HepG2 (cell line): ENCODE measurements at regions not wholly inside any gene's neighbourhood (a gene's known extent, or its start where the extent isn't known, plus 50 kb on each side); places are given as distances from the start of the nearest gene placed in this dataset.

Experiments
- ATAC-seq: fragments of 200-7000 bp; cut with Tn5 transposase; 3 replicates; pipeline ENCODE4 v1.9.1; 2020; ENCODE audit warnings: mild to moderate bottlenecking, moderate library complexity
- BruUV-seq: library from RNA; stranded (reverse); fragments of 400-500 nt; replicated peaks from 2 replicates; lab custom pipeline; 2021; lab: Mats Ljungman, UMichigan
- CTCF ChIA-PET: fragments of 300-600 bp; formaldehyde crosslinking; extraction: SDS; loops from one replicate; lab custom pipeline; 2021; ENCODE audit warnings: low total read pairs, inconsistent platforms, low intra/inter-chr PET ratio; lab: Yijun Ruan, JAX
- POLR2A ChIA-PET: fragments of 350-600 bp; sonication (Branson Sonifier 250); formaldehyde crosslinking; loops from one replicate; lab custom pipeline; 2020; ENCODE audit warnings: antibody characterized with exemption, inconsistent platforms; lab: Yijun Ruan, JAX
- DNase-seq: peaks from one replicate; pipeline ENCODE4 v3.0.0-alpha.2; 2015; ENCODE audit warnings: low spot score
- FAIRE-seq: peaks from 3 replicates; lab custom pipeline; 2011; peaks lifted over from hg19 to GRCh38; lab: Jason Lieb, UNC
- H2AFZ ChIP-seq: one replicate; pipeline ENCODE4 v1.6.1; 2011; ENCODE audit warnings: low read length, inconsistent platforms
- H3K27ac ChIP-seq: fragments of 300-600 bp; 3 replicates; pipeline ENCODE4 v1.8.0; 2011; ENCODE audit warnings: mixed run types, mild to moderate bottlenecking, mixed read lengths, low read length, inconsistent platforms; ENCODE audit not compliant: insufficient read depth; ENCODE audit errors: extremely low read length
- H3K27me3 ChIP-seq, 2 experiments: fragments of 200-600 bp in 1 of 2; 2 replicates in 1 of 2; 3 replicates in 1 of 2; pipeline versions ENCODE4 v1.6.0 to v1.8.0; 2011; ENCODE audit warnings: low read length in 2 of 2, mild to moderate bottlenecking in 2 of 2, moderate library complexity in 2 of 2, inconsistent platforms in 1 of 2; ENCODE audit not compliant: insufficient read depth in 2 of 2, control insufficient read depth in 1 of 2
- H3K36me3 ChIP-seq, 2 experiments: fragments of 200-600 bp in 1 of 2; replicated peaks in 1 of 2; 2 replicates in 1 of 2; 3 replicates in 1 of 2; pipeline versions ENCODE4 v1.5.1 to v1.8.0; 2011; ENCODE audit warnings: low read length in 2 of 2, inconsistent platforms in 1 of 2; ENCODE audit not compliant: insufficient read depth in 2 of 2, control insufficient read depth in 1 of 2
- H3K4me1 ChIP-seq: 2 replicates; pipeline ENCODE4 v1.5.1; 2012; ENCODE audit warnings: low read length, inconsistent platforms; ENCODE audit not compliant: insufficient read depth
- H3K4me2 ChIP-seq: 2 replicates; pipeline ENCODE4 v1.6.0; 2011; ENCODE audit warnings: low read depth, low read length, inconsistent platforms
- H3K4me3 ChIP-seq, 3 experiments: fragments of 200-600 bp in 1 of 3; sonication (generic), shearing (Covaris generic) in 1 of 3; replicated peaks in 1 of 3; 2 replicates each; pipeline ENCODE4 v1.5.1; 2011 to 2016; ENCODE audit warnings: low read length in 3 of 3, inconsistent platforms in 2 of 3, low read depth in 2 of 3, mild to moderate bottlenecking in 2 of 3, control low read depth in 1 of 3, mixed read lengths in 1 of 3; ENCODE audit not compliant: insufficient read depth in 1 of 3
- H3K79me2 ChIP-seq: one replicate; pipeline ENCODE4 v1.6.1; 2011; ENCODE audit warnings: low read length, inconsistent platforms; ENCODE audit not compliant: insufficient read depth
- H3K9ac ChIP-seq: 2 replicates; pipeline ENCODE4 v1.6.0; 2011; ENCODE audit warnings: mild to moderate bottlenecking, low read depth, low read length, inconsistent platforms; ENCODE audit not compliant: insufficient read depth
- H3K9me3 ChIP-seq: 2 replicates; pipeline ENCODE4 v1.5.1; 2012; ENCODE audit warnings: mild to moderate bottlenecking, low read length
- H4K20me1 ChIP-seq: 2 replicates; pipeline ENCODE4 v1.6.0; 2011; ENCODE audit warnings: inconsistent platforms, mild to moderate bottlenecking, low read length, moderate library complexity; ENCODE audit not compliant: insufficient read depth
- BRCA1 ChIP-seq: sonication (generic); formaldehyde crosslinking; IDR thresholded peaks from 2 replicates; pipeline ENCODE4 v1.4.0; 2020; ENCODE audit warnings: missing genetic modification reagents
- CHD2 ChIP-seq: IDR thresholded peaks from 2 replicates; pipeline ENCODE4 v1.6.1; 2011; ENCODE audit warnings: low read depth, low read length, improper control_type of control experiment
- MBD4 ChIP-seq: IDR thresholded peaks from 2 replicates; pipeline ENCODE4 v1.6.1; 2012; ENCODE audit warnings: low read length, inconsistent platforms, borderline replicate concordance
- NAIF1 ChIP-seq: sonication (generic); formaldehyde crosslinking; IDR thresholded peaks from 2 replicates; pipeline ENCODE4 v1.5.0; 2020; ENCODE audit warnings: mild to moderate bottlenecking, missing genetic modification reagents, borderline replicate concordance
- PCBP2 ChIP-seq: fragments of 200-400 bp; formaldehyde crosslinking; optimal IDR thresholded peaks from 2 replicates; pipeline ENCODE3; 2018; ENCODE audit warnings: low read length, low read depth; ENCODE audit not compliant: poor library complexity, severe bottlenecking
- PHF5A ChIP-seq: IDR thresholded peaks from one replicate; pipeline ENCODE4 v1.6.1; 2018; ENCODE audit warnings: low read depth, missing genetic modification reagents; ENCODE audit not compliant: unreplicated experiment
- PHF8 ChIP-seq: sonication (generic); formaldehyde crosslinking; IDR thresholded peaks from 2 replicates; pipeline ENCODE4 v1.5.0; 2020; ENCODE audit warnings: missing genetic modification reagents
- RNF2 ChIP-seq: fragments of 450-650 bp; conservative IDR thresholded peaks from 2 replicates; pipeline ENCODE4 v1.6.1; 2016; ENCODE audit warnings: low read depth
- ZFP82 ChIP-seq: sonication (generic); formaldehyde crosslinking; IDR thresholded peaks from 2 replicates; pipeline ENCODE4 v1.5.1; 2020; ENCODE audit warnings: mild to moderate bottlenecking, missing genetic modification reagents, borderline replicate concordance
- ZFY ChIP-seq: sonication (generic); formaldehyde crosslinking; IDR thresholded peaks from 2 replicates; pipeline ENCODE4 v1.4.0; 2020; ENCODE audit warnings: missing genetic modification reagents
- ZNF335 ChIP-seq: sonication (generic); formaldehyde crosslinking; IDR thresholded peaks from 2 replicates; pipeline ENCODE4 v1.4.0; 2020; ENCODE audit warnings: missing genetic modification reagents
- ZNF678 ChIP-seq: sonication (generic); formaldehyde crosslinking; IDR thresholded peaks from 2 replicates; pipeline ENCODE4 v1.4.0; 2020; ENCODE audit warnings: mild to moderate bottlenecking, missing genetic modification reagents
- ZNF749 ChIP-seq: sonication (generic); formaldehyde crosslinking; IDR thresholded peaks from 2 replicates; pipeline ENCODE4 v1.8.0; 2022; ENCODE audit warnings: mild to moderate bottlenecking, missing genetic modification reagents, moderate library complexity, borderline replicate concordance
- ZNF772 ChIP-seq: sonication (generic); formaldehyde crosslinking; IDR thresholded peaks from 2 replicates; pipeline ENCODE4 v1.5.0; 2020; ENCODE audit warnings: mild to moderate bottlenecking, missing genetic modification reagents
- ZNF782 ChIP-seq: sonication (generic); formaldehyde crosslinking; IDR thresholded peaks from 2 replicates; pipeline ENCODE4 v1.4.0; 2020; ENCODE audit warnings: missing genetic modification reagents, mild to moderate bottlenecking, borderline replicate concordance
- WGBS: methylation state at CpG from one replicate; pipeline ENCODE4 v1.1.6; 2017; ENCODE audit warnings: low lambda C conversion rate; 5-methylcytosine and 5-hydroxymethylcytosine counted together
- in situ Hi-C: cut with HindIII; loops from 2 replicates; pipeline ENCODE4 v1.10.0; 2017; ENCODE audit warnings: low pct_unique_long_range_greater_than_20kb; ENCODE audit not compliant: extremely low pct_ligation_motif_present
- intact Hi-C: fragments of 100-400 bp; cut with micrococcal nuclease; formaldehyde crosslinking; loops from one replicate; pipeline ENCODE4 v1.10.0; 2022; ENCODE audit not compliant: unreplicated experiment
- TF ChIP-seq, protein P1 (sequence below): sonication (generic); formaldehyde crosslinking; IDR thresholded peaks from 2 replicates; pipeline ENCODE4 v1.4.0; 2020; ENCODE audit warnings: mild to moderate bottlenecking, missing genetic modification reagents
- TF ChIP-seq, protein P2 (sequence below), 2 experiments: fragments of 450-650 bp in 1 of 2; sonication (generic) in 1 of 2; formaldehyde crosslinking; IDR thresholded peaks; 2 replicates each; pipeline versions ENCODE4 v1.5.0 to v1.8.0; 2020 to 2022; ENCODE audit warnings: mild to moderate bottlenecking in 1 of 2, missing genetic modification reagents in 1 of 2

DNA sequence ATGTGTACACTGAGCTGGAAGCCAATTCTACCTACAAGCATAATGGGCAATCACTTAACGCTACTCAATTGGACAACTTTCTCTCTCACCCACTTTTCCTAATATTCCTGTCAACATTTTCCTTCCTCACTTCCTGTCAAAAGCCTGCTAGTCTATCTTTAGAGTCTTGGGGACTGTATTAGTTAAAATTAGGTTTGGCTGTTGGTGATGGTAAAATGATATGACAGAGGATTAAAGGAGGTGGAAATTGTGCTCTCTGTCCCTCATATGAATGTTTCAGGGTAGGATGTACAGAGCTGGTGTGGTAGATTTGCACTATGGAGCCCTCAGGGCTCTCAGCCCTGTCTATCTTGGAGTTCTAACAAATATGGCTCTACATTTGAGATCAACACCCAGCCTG is 129.7 kb downstream of the CEP57L1 start:
- Histone ChIP-seq H3K9ac (no peak overlapping the region), H3K9me3 (no peaks in the 10 kb centered on the region)
- intact Hi-C loops: no loop called here
- TF ChIP-seq NAIF1 (no peak), RNF2 (no peak), BRCA1 (no peak), ZNF678 (CRISPR knock-in tag) (no peak), ZNF772 (CRISPR knock-in tag) (no peak)
- TF ChIP-seq, protein P1, sequence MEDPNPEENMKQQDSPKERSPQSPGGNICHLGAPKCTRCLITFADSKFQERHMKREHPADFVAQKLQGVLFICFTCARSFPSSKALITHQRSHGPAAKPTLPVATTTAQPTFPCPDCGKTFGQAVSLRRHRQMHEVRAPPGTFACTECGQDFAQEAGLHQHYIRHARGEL (CRISPR knock-in tag): no peak
- TF ChIP-seq, all 625 proteins: peak for 0
- FAIRE-seq: no peak
- H3K4me3 ChIP-seq: no peak overlapping the region
- POLR2A ChIA-PET: no interaction called here
- no peaks in the 10 kb centered on the region for H4K20me1 ChIP-seq
- WGBS: 52% methylated on average over 1 of the region's 1 CpG
- H3K36me3 ChIP-seq: no peaks in the 10 kb centered on the region
- no peak overlapping the region for H2AFZ ChIP-seq
- DNase-seq: no peak
- CTCF ChIA-PET: no interaction called here
- ATAC-seq: no peak
- in situ Hi-C loops: no loop called here
- H3K27me3 ChIP-seq: peaks cover 1 to 3% of the 10 kb centered on the region in 2 experiments; a peak in 2 of 5 replicates
- H3K4me1 ChIP-seq: no peaks in the 10 kb centered on the region
- H3K4me2 ChIP-seq: no peak overlapping the region
- BruUV-seq: no TSS peak
- H3K27ac ChIP-seq: no peak overlapping the region
- H3K79me2 ChIP-seq: no peaks in the 10 kb centered on the region

DNA sequence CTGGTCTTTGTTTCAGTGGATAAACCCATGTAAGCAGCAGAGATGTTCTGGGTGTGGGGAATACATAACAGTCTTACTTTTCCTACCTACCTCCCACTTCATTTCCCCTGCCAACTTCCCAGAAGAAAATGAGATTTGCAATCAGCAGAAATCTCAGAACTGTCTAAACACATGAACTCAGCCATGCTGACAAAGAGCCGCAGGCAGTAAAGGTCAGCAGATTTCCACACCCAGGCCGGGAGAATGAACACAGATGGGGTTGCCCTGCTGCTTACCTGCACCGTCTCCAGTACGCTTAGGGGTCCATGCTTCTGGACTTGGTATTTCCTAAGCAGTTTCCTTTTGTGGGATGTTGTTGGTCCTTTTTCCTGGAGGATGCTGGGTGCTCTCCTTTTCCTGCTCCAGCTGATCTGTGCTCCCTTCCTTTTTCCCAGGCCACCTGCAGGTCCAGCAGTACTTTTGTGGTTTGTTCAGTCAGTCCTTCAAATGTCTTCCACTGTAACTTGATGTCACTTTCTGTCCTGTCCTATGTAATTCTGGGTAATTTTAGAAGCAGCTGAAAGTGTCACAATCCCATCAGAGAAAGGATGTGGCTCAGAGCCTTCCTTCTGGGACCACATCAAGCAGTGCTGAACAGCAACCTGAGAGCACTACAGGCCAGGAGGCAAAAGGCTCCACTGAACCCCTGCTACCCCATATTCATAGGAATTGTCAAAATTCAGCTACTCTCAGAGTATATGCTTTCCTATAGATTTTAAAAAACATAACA is 129.0 kb downstream of the CEP57L1 start:
- in situ Hi-C loops (no loop called here), intact Hi-C loops (no loop called here)
- Histone ChIP-seq H3K27me3 (peaks cover 1 to 3% of the 10 kb centered on the region in 2 experiments; a peak in 2 of 5 replicates), H3K9me3 (no peaks in the 10 kb centered on the region), H3K79me2 (no peaks in the 10 kb centered on the region), H3K4me2 (no peak overlapping the region), H2AFZ (no peak overlapping the region), H3K4me3 (no peak overlapping the region), H3K36me3 (no peaks in the 10 kb centered on the region), H3K4me1 (no peaks in the 10 kb centered on the region), H4K20me1 (no peaks in the 10 kb centered on the region), H3K27ac (no peak overlapping the region), H3K9ac (no peak overlapping the region)
- 12% methylated on average over 4 of the region's 4 CpGs for WGBS
- ATAC-seq (no peak), FAIRE-seq (no peak), DNase-seq (no peak)
- ChIA-PET CTCF (no interaction called here), POLR2A (no interaction called here)
- no TSS peak for BruUV-seq
- TF ChIP-seq PCBP2: no peak
- no peak for TF ChIP-seq ZNF335
- TF ChIP-seq ZNF749 (CRISPR knock-in tag): no peak
- TF ChIP-seq CHD2: no peak
- no peak for TF ChIP-seq MBD4
- TF ChIP-seq PHF8 (CRISPR knock-in tag): no peak
- no peak for TF ChIP-seq ZNF782 (CRISPR knock-in tag)
- no peak for TF ChIP-seq PHF5A
- TF ChIP-seq ZFP82: no peak
- TF ChIP-seq, protein P2, sequence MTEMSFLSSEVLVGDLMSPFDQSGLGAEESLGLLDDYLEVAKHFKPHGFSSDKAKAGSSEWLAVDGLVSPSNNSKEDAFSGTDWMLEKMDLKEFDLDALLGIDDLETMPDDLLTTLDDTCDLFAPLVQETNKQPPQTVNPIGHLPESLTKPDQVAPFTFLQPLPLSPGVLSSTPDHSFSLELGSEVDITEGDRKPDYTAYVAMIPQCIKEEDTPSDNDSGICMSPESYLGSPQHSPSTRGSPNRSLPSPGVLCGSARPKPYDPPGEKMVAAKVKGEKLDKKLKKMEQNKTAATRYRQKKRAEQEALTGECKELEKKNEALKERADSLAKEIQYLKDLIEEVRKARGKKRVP (CRISPR knock-in tag; IDR thresholded peaks at IDR 0.05): no peak
- no peak for TF ChIP-seq ZFY
